ENCODE measurements at regions not wholly inside any gene's neighbourhood (a gene's known extent, or its start where the extent isn't known, plus 50 kb on each side); places are given as distances from the start of the nearest gene placed in this dataset.

DNA sequence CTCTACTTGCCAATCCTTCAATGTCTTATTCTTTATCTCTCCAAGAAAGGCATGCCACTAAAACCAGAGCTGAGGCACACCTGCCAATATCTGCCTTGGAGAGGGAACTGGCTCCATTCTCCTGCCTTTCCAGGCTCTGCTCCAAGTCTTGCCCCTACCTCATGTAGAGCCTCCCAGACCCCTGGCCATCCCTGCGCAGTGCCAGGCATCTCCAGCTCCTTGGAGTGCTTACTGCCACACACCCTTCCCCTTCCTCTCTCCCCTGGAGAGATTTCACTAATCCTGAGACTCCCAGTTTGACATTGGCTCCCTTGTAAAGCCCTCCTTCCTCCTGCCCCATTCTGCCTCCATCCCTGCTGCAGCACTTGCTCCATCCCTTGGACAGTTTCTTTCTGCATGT is 255.2 kb upstream of the ZMIZ1 start:
- DNase-seq: no peak

DNA sequence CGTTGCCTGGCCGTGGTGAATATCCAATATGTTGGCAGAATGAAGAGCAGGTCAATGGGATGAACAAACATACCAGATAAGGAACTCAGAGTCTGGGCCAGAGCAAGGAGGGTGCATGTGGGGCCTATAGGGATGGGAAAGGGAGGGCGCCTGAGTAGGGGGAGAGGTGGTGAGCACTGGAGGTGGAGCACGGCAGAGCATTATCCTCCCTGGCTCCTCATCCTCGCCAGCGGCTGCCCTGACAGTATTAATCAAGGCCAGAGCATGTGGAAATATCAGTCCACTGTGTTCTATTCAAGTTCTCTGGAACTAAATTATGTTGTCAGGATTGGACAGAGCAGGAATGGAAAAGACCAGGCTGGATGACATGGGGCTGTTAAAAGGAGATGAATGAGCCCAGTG is 254.8 kb upstream of the ZMIZ1 start:
- no peak for DNase-seq

DNA sequence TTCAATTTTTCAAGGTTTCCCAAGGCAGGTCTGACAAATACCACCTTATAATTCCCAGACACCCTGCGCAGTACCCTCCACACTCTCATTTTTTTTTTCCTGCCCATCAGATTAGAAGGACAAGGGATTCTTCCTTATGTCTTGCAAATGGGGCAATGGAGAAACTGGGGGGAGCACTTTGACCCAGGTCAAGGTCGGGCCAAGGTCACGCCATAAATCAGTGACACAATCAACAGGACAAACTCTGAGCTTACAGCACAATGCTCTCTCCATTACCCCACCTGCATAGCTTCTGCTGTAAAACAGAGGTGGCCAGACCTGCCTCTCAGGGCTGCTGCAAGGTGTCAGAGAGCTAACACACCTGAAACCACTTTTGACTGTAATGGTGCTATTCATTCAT is 254.4 kb upstream of the ZMIZ1 start:
- DNase-seq: no peak

DNA sequence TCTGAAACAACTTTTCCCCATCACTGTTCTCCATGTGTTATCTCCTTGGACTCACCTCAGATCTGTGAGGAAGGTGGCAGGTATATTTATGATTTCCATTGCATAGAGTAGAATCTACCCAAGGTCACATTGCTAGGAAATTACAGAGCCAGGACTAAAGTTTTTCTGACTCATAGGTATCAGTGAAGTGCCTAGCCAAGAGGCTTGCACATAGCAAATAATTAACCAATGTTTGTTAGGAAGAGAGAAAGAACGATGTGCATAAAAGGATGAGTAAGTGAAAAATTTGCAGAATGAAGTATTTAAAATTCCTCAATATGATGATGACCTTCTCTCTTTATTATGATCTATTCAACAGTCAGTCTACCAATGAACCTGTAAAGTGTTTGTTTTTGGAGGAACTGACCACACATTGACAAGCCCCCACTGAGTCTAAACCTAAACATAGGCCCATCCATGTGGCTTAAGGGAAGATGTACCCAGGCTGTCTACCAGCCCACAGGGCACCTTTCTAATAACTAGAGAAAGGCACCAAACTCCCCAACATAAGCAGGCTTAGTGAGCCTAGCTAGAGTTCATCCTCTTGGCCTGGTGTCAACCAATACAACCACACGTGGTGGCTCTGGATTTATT is 252.9 kb upstream of the ZMIZ1 start:
- no peak for DNase-seq

DNA sequence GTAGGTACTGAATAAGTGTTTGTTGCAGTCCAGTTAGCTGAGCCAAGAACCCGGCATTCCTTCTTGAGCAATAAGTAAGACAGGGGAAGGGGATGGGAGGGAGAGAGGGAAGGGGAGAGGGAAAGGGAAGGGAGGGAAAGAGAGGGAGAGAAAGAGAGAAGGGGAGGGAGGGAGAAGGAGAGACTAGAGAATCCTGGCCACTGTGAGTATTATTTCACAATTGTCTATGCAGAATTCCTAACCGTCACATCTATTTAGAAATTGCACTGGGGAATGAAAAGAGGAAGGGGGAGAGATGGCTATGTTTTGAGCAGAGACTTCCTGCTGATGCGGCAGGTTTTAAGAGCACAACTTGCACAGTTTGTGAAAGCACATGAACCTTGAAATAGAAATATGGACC is 251.4 kb upstream of the ZMIZ1 start:
- DNase-seq: no peak

DNA sequence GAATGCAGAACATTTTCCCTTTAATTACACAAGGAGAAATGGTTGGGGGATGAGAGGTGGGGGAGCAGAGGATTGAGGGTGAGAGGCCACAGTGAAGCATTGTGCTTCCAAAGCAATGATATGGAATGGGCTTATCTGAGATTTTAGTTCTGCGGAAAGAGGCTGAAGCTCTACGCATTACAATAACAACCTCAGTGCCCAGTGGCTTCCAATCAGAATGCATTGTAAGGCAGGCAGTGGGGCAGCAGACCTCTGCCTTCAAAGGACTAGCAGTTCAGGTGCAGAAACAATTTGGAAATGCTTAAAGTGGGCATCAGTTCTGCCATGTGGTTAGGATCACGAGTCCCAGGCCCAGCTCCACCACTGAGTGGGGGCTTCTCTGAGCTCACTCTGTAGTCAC is 251.0 kb upstream of the ZMIZ1 start:
- DNase-seq: no peak

DNA sequence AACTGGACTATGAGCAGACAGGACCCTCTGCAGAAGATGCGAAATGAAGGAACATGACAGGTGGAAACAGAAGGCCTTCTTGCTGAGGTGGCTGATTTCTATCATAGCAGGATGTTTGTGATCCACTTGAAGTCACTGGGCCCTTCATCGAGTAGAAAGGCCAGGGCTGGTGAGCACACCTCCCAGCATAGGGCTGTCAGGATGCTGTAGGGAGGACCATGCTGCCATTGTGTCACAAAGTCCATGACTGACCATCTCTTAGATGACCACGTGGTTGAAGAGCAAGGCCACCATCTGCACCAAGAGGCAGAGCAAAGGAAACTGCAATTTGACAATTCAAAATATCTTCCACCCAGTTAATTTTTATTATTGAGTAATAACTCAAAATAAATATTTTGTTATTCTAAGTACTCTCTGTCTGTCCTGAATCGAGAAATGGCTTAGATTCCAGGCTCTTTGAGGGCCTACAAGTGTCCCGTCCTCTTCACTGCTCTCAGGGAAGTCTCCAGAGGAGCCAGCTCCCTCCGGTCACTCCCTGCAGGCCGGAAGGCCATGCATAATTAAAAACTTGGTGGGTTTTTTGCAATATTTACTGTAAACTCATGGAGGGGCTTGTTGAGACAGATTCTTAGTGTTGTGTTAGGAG is 249.3 kb upstream of the ZMIZ1 start:
- no peak for DNase-seq

DNA sequence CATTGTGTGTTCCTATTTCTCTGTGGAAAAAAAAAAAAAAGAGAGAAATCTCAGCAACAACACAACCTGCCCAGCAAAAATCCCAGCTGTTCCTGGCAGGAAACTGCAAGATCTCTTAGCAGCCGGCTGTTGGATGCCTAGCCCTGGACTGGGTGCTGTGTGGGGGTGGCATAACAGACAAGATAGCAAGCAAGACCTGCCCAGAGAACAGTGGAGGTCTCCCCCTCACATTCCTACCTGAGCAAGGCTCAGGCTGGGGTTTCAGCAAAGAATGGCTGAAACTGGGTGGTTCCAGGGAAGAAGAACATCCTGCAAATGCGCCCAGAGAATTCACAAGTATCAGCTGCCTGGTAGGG is 248.8 kb upstream of the ZMIZ1 start:
- DNase-seq: no peak

DNA sequence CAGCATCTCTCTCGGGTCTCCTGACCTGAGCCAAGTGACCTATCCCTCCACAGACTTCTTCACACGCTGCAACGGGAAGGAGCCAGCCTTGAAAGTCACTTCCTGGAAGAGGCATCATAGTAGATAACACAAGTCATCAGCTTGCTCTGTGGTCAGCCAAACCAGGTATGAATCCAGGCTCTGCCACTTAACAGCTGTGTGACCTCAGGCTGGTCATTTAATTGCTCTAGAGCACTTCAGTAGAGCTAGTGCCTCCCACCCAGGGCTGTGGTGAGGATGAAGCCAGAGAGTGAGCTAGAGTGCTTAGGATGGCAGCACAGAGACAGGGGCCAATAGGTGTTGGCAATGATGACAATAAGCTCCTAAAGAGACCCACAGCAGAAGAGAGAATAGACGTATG is 247.7 kb upstream of the ZMIZ1 start:
- no peak for DNase-seq

DNA sequence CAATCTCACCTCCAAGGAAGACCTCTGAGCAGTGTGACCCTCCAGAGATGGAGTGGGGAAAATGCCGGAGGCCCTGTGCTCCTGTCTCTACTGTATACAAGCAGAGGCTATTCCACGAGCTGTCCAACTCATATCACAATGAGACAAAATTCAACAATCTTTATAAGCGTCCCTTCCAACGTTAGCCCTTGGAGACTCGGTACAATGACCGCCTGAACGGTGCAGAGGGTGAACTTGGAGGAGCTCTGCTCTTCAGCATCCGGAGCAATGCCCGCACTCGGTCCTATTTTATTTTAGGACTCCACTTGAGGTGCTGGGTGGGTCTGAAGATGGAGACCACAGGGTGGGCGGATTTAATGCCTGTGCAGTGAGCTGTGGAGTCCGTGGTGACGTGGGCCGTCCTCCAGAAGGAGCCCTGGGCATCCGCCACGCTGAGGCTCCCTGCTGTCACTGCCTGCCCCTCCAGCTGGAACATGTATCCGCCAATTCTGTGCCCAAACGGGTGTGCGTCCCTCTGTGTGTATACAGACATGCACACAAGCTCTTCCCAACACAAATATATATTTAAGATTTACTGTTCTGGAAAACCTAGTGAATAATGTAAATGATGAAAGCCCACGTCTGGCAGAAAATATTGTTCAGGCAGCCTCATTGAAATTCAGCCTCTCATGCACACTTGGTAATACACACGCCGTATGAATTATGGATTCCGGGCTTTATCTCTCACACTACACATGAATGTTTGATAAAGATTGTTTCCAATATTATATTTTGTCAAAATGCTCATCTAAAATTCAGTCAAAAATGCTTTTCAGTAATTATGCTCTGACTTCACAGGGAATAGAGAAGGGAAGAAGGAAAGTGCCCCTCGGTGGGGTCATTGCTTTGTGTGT is 239.9 kb upstream of the ZMIZ1 start:
- no peak for DNase-seq

DNA sequence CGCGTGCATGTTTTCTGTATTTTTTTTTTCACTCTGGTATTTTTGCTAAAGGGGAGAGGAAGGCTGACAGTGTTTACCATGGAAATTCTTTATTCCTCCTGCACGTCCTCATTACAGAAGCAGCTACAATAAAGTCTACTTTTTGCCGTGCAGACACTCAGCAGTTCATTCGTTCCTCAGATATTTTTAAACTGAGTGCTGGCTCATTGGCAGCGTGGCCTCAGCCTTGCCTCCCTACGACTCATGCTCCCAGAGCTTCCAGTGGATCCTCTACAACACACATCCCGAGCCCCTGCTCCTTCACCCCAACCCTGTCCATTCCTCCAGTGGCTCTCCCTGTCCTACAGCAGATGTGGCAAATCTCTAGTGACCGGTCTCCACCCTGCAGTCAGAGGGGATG is 239.2 kb upstream of the ZMIZ1 start:
- DNase-seq: no peak

DNA sequence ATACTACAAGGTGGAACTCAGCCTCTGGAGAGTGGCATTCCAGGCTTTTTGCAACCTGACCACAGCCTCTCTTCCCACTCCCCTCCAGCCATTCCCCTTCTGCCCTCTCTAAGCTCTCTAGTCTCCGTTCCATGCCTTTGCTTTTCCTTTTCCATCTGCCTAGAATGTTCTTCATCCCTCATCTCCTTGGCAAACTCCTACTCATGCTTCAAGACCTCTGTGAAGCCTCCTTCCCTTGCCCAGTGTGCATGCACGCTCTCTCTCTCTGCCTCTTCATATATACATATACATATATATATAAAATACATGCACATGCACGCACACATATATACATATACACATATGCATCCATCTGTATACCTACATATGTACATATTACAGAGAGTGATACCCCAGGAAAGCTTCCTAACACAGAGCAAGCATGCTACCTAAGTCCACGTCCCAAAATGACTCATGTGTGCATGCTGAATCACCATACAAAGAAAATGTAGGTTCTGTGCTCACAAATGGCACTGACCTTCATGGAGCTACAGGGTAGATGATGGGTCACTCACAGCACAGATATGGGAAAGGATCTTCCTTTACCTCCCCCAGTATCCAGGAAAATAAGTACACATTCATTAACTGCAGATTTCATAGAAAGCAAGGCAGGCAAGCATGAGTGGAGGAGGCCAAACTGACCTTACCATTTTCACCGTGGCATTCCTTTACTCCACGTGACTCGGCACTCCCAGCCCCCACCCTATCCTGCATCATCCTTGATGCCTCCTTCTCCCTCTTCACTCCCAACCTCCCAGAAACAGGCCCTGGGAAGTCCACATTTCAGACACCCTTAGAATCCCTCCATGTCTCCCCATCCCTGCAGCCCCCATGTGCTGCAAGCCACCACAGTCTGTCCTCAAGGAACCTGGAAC is 238.4 kb upstream of the ZMIZ1 start:
- DNase-seq: no peak

DNA sequence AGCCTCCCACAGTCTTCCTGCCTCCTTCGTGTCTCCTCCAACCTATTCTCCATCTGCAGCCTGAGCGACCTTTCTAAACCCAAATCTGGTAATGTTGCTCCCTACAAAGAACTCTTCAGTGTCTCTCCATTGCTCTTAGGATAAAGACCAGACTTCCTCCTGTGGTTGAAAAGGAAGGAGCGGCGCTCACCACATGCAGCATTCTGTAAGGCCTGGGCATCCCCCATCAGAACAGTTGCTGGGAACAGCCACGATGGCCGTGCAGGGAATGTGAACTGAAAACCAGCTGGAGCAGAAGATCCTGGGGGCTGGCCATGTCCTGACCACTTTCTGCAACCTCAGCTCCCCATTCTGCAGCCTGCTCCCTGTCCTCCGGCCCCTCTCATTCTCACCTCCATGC is 237.8 kb upstream of the ZMIZ1 start:
- no peak for DNase-seq

DNA sequence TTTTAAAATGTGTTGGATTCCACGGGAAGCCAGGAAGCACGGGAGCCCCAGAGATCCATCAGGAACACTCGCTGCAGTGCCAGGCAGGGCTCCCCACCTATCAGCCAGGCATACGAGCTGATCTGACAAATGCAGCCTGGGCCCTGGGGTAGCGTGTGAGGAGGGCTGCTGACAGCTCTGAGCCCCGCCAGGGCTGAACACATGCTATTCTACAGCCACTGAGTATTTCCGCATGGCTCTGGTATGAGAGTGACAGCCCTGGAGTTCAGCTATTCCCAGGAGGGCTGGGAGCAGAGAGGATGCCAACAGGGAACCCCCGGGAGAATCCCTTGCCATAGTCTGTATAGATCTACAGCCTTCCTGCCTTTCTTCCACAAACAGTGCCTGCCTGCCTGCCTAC is 237.3 kb upstream of the ZMIZ1 start:
- DNase-seq: no peak

DNA sequence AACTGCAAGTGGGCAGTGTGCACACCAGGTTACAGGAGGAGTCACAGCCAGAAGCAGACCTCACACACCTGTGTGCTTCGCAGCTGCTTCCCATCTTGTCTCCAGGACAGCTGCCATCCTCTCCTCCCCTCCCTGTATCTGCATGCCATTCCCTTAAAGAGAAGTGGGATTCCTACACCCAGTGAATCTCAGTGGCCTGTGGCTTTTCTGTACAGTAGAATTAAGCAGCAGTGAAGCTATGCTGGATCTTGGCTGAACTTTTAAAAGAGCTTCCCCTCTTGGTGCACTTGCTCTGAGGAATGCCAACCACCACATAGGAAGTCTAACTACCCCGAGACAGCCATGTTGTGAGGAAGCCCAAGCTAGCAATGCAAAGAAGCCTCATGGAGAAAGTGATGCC is 236.5 kb upstream of the ZMIZ1 start:
- no peak for DNase-seq

DNA sequence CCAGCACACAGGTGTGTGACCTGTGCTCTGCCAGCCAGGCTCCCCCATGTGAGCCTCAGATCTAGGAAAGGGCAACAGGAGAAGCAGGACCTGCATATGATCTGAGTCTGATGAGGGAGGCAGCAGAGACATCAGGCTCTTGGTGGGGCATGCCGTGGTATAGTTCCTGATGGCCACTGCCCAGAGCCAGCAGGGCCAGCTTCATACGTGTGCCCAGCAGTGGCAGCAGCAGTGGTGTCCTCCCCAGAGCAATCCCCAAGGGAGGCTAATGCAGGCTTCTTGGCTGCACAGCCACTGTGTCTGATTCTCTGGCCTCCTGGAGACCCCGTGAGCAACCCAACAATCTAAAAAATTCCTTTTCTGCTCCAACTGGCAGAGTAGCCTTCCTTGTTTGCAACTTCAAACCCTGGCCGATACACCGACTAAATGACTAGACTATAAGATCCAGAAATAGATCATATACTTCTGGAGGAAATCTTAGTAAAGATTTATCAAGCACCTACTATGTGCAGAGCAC is 230.6 kb upstream of the ZMIZ1 start:
- DNase-seq: no peak

DNA sequence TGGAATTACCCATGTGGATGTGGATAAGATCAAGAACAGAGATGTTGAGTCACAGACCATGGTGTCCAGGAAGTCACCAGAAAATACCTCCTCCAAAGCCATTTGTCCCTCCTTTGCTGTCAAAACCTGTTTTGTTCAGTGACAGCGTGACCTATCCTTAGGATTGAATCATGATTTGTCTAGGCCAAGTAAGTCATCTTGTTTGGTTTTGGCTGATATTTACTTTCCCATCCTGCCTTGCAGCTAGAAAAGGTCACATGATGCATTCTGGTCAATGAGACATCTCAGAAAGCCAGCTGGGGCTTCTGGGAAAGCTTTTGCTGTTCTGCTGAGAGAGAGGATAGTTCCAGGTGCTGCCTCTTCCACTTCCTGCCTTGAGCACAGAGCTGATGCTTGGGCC is 225.3 kb upstream of the ZMIZ1 start:
- DNase-seq: no peak

DNA sequence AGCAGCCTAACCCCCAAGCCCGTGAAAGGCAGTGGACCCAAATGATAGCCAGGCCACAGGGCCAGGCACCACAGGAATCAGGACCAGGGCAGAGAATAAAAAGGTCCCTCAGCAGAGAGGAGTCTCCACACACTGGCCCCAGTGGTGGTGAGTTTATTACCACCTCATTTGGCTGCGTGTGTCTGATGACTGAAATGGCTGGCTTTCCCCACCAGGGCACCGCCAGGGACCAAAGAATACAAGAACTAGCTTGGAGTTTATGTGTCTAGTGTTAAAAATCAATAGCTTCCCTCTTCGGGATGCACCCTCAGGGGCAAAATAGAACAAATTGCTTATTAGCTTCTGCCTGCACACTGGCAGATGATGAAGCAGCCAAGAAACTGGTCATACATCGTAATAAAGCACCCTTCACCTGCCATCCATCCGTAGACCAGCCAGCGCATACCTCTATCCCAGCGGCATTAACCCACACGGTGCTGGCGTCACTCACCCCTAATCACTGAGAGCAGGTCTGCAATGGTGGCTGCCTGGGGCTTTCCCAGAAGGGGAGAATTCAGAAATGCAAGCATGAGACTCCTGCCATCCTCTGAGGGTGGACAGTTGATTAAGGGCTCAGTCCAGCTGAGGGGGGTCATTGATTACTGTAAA is 223.7 kb upstream of the ZMIZ1 start:
- DNase-seq: no peak

DNA sequence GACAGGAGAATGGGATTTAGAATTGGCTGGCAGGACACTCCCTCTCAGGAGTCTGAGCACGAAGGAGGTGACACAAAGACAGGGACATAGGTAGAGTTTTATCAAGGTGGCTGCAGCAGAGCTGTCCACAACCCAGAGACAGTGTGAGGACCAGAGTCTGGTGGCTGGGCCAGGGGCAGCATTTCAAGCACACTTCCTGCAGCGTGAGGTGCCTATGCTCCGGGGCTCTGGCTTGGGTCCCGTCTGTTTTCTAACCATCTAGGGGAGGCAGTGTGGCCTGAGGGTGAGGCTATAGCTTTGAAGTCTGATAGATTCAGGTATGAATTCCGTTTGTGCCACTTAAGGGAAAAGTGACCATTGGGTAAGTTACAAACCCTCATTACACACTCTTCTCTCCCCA is 222.7 kb upstream of the ZMIZ1 start:
- no peak for DNase-seq

DNA sequence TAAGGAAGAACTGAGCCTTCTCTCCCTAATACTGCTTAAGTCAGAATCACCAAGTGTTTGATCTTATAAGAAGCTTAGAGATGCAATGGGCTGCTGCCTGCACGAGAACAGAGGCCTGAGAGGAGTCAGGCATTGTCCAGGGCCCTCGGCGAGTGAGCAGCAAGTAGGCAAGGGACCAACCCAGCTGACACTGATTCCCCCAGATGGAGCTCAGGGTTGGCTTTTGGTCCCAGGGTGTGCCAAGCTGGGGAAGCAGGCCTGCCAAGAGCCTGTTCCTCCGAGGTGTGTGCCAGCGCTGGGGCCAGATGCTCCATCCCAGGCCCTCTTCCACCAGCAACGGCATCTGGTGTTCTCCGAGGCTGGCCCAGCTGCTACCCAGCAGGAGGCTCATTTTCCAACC is 222.0 kb upstream of the ZMIZ1 start:
- no peak for DNase-seq

DNA sequence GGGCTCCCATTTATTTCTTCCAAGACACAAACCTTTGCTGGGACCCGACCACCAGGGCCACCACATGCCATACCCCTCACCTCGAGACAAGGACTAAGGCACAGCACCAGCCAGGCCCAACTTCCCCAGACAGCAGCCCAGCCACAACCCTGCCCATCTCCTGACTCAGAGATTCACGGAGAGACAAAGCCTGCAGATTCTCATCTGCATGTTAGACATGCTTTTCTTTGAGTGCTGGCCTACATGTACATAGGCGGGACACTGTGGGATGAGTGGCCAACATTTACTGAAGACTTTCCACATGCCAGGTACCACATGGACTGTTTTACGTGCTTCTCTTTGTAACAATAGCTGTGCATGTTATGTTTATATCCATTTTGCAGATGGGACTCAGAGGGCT is 221.3 kb upstream of the ZMIZ1 start:
- DNase-seq: no peak

DNA sequence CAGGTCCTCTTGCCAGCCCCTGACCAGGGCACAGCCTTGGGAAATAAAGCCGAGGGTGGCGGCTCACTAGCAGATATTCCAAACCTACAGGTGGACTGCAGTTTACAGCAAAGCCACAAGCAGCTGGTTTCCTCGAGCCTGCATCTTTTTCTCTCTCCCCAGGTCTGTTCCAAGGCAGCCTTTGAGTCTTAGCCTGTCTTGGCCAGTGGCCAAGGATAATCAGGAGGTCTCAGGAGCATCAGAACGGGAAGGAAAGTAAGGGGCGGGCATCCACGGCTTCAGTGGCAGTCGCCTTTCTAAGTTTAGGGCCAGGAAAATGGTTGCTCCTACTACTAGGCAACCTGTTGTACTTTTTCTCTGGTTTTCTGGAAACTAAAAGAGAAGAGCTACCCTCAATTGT is 219.7 kb upstream of the ZMIZ1 start:
- DNase-seq: no peak
